ENCODE measurements at regions not wholly inside any gene's neighbourhood (a gene's known extent, or its start where the extent isn't known, plus 50 kb on each side); places are given as distances from the start of the nearest gene placed in this dataset.

DNA sequence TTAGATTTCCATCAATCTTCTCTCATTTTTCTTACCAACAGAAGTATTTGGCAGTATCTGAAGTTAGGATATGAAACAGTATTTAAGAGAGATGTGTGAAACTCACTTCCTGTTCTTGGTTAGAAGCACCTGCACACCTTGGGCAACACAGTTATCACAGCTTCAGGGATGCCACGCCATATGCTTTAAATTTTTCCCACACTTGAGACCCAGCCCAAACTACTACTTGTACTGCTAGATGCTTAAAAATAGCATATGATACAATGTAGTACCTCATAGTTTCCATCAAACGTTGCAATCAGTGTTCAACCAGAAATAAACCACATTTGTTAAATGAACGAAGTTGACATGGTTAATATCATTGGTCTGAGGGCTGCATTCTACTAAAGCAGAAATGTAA is 725.1 kb upstream of the FRG1 start:
- TF ChIP-seq, protein P1, sequence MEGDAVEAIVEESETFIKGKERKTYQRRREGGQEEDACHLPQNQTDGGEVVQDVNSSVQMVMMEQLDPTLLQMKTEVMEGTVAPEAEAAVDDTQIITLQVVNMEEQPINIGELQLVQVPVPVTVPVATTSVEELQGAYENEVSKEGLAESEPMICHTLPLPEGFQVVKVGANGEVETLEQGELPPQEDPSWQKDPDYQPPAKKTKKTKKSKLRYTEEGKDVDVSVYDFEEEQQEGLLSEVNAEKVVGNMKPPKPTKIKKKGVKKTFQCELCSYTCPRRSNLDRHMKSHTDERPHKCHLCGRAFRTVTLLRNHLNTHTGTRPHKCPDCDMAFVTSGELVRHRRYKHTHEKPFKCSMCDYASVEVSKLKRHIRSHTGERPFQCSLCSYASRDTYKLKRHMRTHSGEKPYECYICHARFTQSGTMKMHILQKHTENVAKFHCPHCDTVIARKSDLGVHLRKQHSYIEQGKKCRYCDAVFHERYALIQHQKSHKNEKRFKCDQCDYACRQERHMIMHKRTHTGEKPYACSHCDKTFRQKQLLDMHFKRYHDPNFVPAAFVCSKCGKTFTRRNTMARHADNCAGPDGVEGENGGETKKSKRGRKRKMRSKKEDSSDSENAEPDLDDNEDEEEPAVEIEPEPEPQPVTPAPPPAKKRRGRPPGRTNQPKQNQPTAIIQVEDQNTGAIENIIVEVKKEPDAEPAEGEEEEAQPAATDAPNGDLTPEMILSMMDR (IDR thresholded peaks at IDR 0.05), result no peak
- no peak for TF ChIP-seq POLR2A (IDR thresholded peaks at IDR 0.05)
